MCF 10A (cell line): ENCODE measurements at regions not wholly inside any gene's neighbourhood (a gene's known extent, or its start where the extent isn't known, plus 50 kb on each side); places are given as distances from the start of the nearest gene placed in this dataset.

ENCODE experiments used
- BruUV-seq: library from RNA; stranded (reverse); fragments of 400-500 nt; replicated peaks from 2 replicates; lab custom pipeline; 2021; lab: Mats Ljungman, UMichigan
- CTCF ChIA-PET: fragments of 300-600 bp; sonication (Branson Sonifier 250); formaldehyde crosslinking; extraction: SDS; loops from one replicate; lab custom pipeline; 2021; ENCODE audit warnings: antibody characterized with exemption, inconsistent platforms; lab: Yijun Ruan, JAX
- POLR2A ChIA-PET: fragments of 300-600, 350-650 bp; sonication (Branson Sonifier 250); formaldehyde crosslinking; extraction: SDS; loops from one replicate; lab custom pipeline; 2020; ENCODE audit warnings: antibody characterized with exemption, inconsistent platforms; lab: Yijun Ruan, JAX
- DNase-seq: peaks from one replicate; pipeline ENCODE4 v3.0.0-alpha.2; 2018; ENCODE audit not compliant: unreplicated experiment
- H3K27ac Mint-ChIP-seq: one replicate; pipeline ENCODE4 v1.8.0; 2022; ENCODE audit warnings: mild to moderate bottlenecking, low read depth, mixed read lengths; ENCODE audit not compliant: unreplicated experiment
- H3K27me3 Mint-ChIP-seq: one replicate; pipeline ENCODE4 v1.8.0; 2022; ENCODE audit warnings: mixed read lengths; ENCODE audit not compliant: insufficient read depth, unreplicated experiment
- H3K36me3 Mint-ChIP-seq: one replicate; pipeline ENCODE4 v1.8.0; 2022; ENCODE audit warnings: mild to moderate bottlenecking, moderate library complexity, mixed read lengths; ENCODE audit not compliant: insufficient read depth, unreplicated experiment
- H3K4me1 Mint-ChIP-seq: one replicate; pipeline ENCODE4 v1.8.0; 2022; ENCODE audit warnings: mixed read lengths; ENCODE audit not compliant: insufficient read depth, unreplicated experiment
- H3K4me3 Mint-ChIP-seq: one replicate; pipeline ENCODE4 v1.8.0; 2022; ENCODE audit warnings: mild to moderate bottlenecking, moderate library complexity, mixed read lengths; ENCODE audit not compliant: unreplicated experiment
- H3K9me3 Mint-ChIP-seq: one replicate; pipeline ENCODE4 v1.8.0; 2022; ENCODE audit warnings: mixed read lengths; ENCODE audit not compliant: unreplicated experiment
- intact Hi-C: fragments of 100-400 bp; cut with micrococcal nuclease; formaldehyde crosslinking; loops from 2 replicates; pipeline ENCODE4 v1.14.1; 2022
- TF ChIP-seq, protein P1 (sequence below): fragments of 200-600 bp; IDR thresholded peaks from one replicate; pipeline ENCODE4 v1.8.0; 2022; ENCODE audit warnings: antibody characterized with exemption, mild to moderate bottlenecking; ENCODE audit not compliant: unreplicated experiment

DNA sequence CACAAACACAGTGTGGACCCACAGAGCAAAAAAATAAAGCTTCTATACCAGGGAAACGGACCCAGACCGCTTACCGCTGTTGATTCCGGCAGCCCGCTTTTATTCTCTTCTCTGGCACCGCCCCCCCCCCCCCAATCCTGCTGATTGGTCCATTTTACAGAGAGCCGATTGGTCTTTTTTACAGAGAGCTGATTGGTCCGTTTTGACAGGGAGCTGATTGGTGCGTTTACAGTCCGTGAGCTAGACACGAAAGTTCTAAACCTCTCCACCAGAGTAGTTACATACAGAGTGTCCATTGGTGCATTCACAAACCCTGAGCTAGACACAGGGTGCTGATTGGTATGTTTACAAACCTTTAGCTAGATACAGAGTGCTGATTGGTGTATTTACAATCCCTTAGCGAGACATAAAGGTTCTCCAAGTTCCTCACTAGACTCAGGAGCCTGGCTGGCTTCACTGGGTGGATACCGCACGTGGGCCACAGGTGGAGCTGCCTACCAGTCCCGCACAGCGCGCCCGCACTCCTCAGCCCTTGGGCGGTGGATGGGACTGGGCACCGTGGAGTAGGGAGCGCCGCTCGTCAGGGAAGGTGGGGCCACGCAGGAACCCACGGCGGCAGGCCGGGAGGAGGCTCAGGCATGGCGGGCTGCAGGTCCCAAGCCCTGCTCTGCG is 92.4 kb downstream of the HAPSTR1 start:
- POLR2A ChIA-PET = interaction anchor here (0.7 kb wide), 1 partner anchor 679 kb away, joined by 3 read pairs; no protein-coding TSS in a partner anchor
- Mint-ChIP-seq H3K27ac (no peak overlapping the region), H3K4me3 (no peak overlapping the region), H3K27me3 (no peaks in the 10 kb centered on the region), H3K4me1 (no peaks in the 10 kb centered on the region), H3K9me3 (no peaks in the 10 kb centered on the region), H3K36me3 (no peaks in the 10 kb centered on the region)
- no TSS peak for BruUV-seq
- CTCF ChIA-PET = interaction anchor here (1.1 kb wide), 1 partner anchor 24 kb away, joined by 7 read pairs; no protein-coding TSS in a partner anchor
- TF ChIP-seq, protein P1, sequence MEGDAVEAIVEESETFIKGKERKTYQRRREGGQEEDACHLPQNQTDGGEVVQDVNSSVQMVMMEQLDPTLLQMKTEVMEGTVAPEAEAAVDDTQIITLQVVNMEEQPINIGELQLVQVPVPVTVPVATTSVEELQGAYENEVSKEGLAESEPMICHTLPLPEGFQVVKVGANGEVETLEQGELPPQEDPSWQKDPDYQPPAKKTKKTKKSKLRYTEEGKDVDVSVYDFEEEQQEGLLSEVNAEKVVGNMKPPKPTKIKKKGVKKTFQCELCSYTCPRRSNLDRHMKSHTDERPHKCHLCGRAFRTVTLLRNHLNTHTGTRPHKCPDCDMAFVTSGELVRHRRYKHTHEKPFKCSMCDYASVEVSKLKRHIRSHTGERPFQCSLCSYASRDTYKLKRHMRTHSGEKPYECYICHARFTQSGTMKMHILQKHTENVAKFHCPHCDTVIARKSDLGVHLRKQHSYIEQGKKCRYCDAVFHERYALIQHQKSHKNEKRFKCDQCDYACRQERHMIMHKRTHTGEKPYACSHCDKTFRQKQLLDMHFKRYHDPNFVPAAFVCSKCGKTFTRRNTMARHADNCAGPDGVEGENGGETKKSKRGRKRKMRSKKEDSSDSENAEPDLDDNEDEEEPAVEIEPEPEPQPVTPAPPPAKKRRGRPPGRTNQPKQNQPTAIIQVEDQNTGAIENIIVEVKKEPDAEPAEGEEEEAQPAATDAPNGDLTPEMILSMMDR = no peak
- no peak for DNase-seq
- intact Hi-C loops = no loop called here

DNA sequence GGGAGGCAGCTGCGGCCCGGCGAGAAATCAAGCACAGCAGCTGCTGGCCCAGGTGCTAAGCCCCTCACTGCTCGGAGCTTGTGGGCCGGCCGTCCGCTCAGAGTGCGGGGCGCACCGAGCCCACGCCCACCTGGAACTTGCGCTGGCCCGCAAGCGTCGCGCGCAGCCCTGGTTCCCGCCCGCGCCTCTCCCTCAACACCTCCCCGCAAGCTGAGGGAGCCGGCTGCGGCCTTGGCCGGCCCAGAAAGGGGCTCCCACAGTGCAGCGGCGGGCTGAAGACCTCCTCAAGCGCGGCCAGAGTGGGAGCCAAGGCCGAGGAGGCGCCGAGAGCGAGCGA is 92.9 kb downstream of the HAPSTR1 start:
- DNase-seq = no peak
- Mint-ChIP-seq H3K9me3 (no peaks in the 10 kb centered on the region), H3K36me3 (no peaks in the 10 kb centered on the region), H3K4me1 (no peaks in the 10 kb centered on the region), H3K27ac (no peak overlapping the region), H3K4me3 (no peak overlapping the region), H3K27me3 (no peaks in the 10 kb centered on the region)
- intact Hi-C loops = no loop called here
- ChIA-PET POLR2A (interaction anchor here (0.7 kb wide), 1 partner anchor 678 kb away, joined by 3 read pairs; no protein-coding TSS in a partner anchor), CTCF (interaction anchor here (1.1 kb wide), 1 partner anchor 24 kb away, joined by 7 read pairs; no protein-coding TSS in a partner anchor)
- no TSS peak for BruUV-seq
- TF ChIP-seq, protein P1 = no peak

DNA sequence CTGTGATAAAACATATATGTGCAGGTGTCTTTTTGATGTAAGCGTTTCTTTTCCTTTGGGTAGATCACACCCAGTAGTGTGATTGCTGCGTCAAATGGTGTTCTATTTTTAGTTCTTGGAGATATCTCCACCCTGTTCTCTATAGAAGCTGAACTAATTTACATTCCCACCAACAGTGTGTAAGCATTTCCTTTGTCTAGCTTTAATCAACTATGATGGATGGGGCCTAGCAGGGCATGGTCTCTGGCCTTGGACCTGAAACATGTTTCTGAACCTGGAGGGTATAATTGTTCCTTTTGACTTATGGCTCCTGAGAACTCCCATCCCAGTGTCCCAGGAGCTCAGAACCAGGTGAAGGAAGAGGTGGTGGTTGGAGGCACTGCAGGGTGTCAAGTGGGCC is 93.9 kb downstream of the HAPSTR1 start:
- H3K4me3 Mint-ChIP-seq = no peak overlapping the region
- H3K27ac Mint-ChIP-seq = no peak overlapping the region
- BruUV-seq = no TSS peak
- intact Hi-C loops = no loop called here
- TF ChIP-seq, protein P1 = no peak
- no peak for DNase-seq
- ChIA-PET CTCF (interaction anchor here (0.5 to 0.8 kb wide), 2 partner anchors 11 to 643 kb away, joined by 3 read pairs; no protein-coding TSS in a partner anchor), POLR2A (no interaction called here)
- H3K27me3 Mint-ChIP-seq = no peaks in the 10 kb centered on the region
- H3K9me3 Mint-ChIP-seq = no peaks in the 10 kb centered on the region
- H3K4me1 Mint-ChIP-seq = no peaks in the 10 kb centered on the region
- H3K36me3 Mint-ChIP-seq = no peaks in the 10 kb centered on the region

DNA sequence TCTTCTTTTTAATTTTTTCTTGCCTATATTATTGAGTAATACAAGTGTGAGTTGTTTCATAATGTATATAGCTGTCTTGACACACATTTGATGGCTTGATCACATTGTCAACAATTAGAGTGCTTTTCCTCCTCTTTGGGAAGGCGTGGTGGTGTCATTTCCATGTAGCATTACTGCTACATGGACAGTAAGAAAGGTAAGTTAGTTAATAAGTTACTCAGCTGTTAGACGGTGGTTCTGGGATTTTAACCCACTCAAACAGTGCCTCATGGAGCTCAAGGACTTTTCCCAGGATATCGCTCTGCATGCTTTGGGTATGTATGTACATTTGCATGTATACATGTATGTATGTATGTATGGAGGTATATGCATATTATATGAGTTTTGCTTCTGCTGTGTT is 94.6 kb downstream of the HAPSTR1 start:
- no peak for DNase-seq
- H3K9me3 Mint-ChIP-seq = no peaks in the 10 kb centered on the region
- CTCF ChIA-PET = interaction anchor here (0.6 to 0.8 kb wide), 2 partner anchors 12 to 951 kb away, joined by 3 read pairs; no protein-coding TSS in a partner anchor
- H3K27me3 Mint-ChIP-seq = no peaks in the 10 kb centered on the region
- H3K4me3 Mint-ChIP-seq = no peak overlapping the region
- no peaks in the 10 kb centered on the region for H3K4me1 Mint-ChIP-seq
- TF ChIP-seq, protein P1 = no peak
- no TSS peak for BruUV-seq
- H3K27ac Mint-ChIP-seq = no peak overlapping the region
- POLR2A ChIA-PET = no interaction called here
- intact Hi-C loops = no loop called here
- no peaks in the 10 kb centered on the region for H3K36me3 Mint-ChIP-seq
